Activated B cell treated with CpG ODN at 0.5 μM for 24 hours (primary cell): ENCODE measurements at regions not wholly inside any gene's neighbourhood (a gene's known extent, or its start where the extent isn't known, plus 50 kb on each side); places are given as distances from the start of the nearest gene placed in this dataset.

Source experiments
- ATAC-seq: fragments of 200-7000 bp; cut with Tn5 transposase; one replicate; pipeline ENCODE4 v1.10.0; 2021; ENCODE audit warnings: low read depth, mild to moderate bottlenecking, moderate library complexity
- CTCF ChIA-PET: fragments of 350-600 bp; sonication (Branson Sonifier 250); formaldehyde crosslinking; loops from one replicate; lab custom pipeline; 2021; ENCODE audit warnings: antibody characterized with exemption; lab: Charles Lee
- POLR2A ChIA-PET: fragments of 350-600 bp; sonication (Branson Sonifier 250); formaldehyde crosslinking; loops from one replicate; lab custom pipeline; 2021; ENCODE audit warnings: antibody characterized with exemption; lab: Charles Lee
- DNase-seq: peaks from one replicate; pipeline ENCODE4 v3.0.0; 2022
- H3K27ac Mint-ChIP-seq: one replicate; pipeline ENCODE4 v1.8.0; 2020; ENCODE audit warnings: mixed read lengths
- H3K27me3 Mint-ChIP-seq: one replicate; pipeline ENCODE4 v1.8.0; 2021; ENCODE audit warnings: mixed read lengths
- H3K36me3 Mint-ChIP-seq: one replicate; pipeline ENCODE4 v1.8.0; 2021; ENCODE audit warnings: low read depth, mixed read lengths
- H3K4me1 Mint-ChIP-seq: one replicate; pipeline ENCODE4 v1.8.0; 2021; ENCODE audit warnings: mixed read lengths
- H3K4me3 Mint-ChIP-seq: one replicate; pipeline ENCODE4 v1.8.0; 2020; ENCODE audit warnings: mild to moderate bottlenecking, mixed read lengths
- H3K9me3 Mint-ChIP-seq: one replicate; pipeline ENCODE4 v1.8.0; 2020; ENCODE audit warnings: mixed read lengths
- CTCF ChIP-seq: fragments of 200-600 bp; IDR thresholded peaks from one replicate; pipeline ENCODE4 v1.8.0; 2022; ENCODE audit warnings: antibody characterized with exemption, mild to moderate bottlenecking
- intact Hi-C: fragments of 100-400 bp; cut with micrococcal nuclease; formaldehyde crosslinking; loops from one replicate; pipeline ENCODE4 v1.15.1; 2024

GRCh38 chr13:34201050-34201913 lies 383.3 kb downstream of the RFC3 start:
- TF ChIP-seq CTCF, result no peak
- no peaks in the 10 kb centered on the region for H3K36me3 Mint-ChIP-seq
- ChIA-PET CTCF (no interaction called here), POLR2A (no interaction called here)
- DNase-seq (no peak), ATAC-seq (no peak)
- H3K27me3 Mint-ChIP-seq, result peaks cover 2% of the 10 kb centered on the region
- no peaks in the 10 kb centered on the region for H3K4me1 Mint-ChIP-seq
- no peaks in the 10 kb centered on the region for H3K9me3 Mint-ChIP-seq
- H3K4me3 Mint-ChIP-seq, result no peak overlapping the region
- no peak overlapping the region for H3K27ac Mint-ChIP-seq
- intact Hi-C loops, result no loop called here

- ChIA-PET POLR2A (no interaction called here), CTCF (no interaction called here)
- no peak for TF ChIP-seq CTCF
- Mint-ChIP-seq H3K36me3 (no peaks in the 10 kb centered on the region), H3K27me3 (no peaks in the 10 kb centered on the region), H3K4me3 (no peak overlapping the region), H3K4me1 (no peaks in the 10 kb centered on the region), H3K27ac (no peak overlapping the region), H3K9me3 (no peaks in the 10 kb centered on the region)
- DNase-seq (no peak), ATAC-seq (no peak)
- intact Hi-C loops, result no loop called here
Measured at GRCh38 chr13:34207334-34207733, 389.4 kb downstream of the RFC3 start.

DNA sequence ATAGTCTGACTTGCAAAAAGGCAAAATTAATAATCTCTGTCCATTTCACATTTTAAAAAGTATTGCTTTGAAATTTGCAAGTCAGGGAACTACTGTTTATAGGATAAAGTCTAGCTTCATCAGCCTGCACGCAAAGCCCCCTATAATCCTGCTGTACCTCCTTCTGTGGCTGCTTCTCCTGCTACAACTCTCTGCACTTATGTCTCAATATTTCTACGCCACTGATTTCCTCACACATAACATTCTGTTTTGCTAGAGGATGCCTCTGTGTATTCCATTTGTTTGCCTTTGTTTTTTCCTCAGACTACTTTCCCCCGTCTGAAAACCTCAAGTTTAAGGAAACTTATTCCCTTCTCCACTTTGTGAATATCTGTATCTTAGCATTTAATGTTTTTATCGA lies 389.9 kb downstream of the RFC3 start:
- ChIA-PET POLR2A (no interaction called here), CTCF (no interaction called here)
- Mint-ChIP-seq H3K27me3 (no peaks in the 10 kb centered on the region), H3K9me3 (no peaks in the 10 kb centered on the region), H3K4me1 (no peaks in the 10 kb centered on the region), H3K36me3 (no peaks in the 10 kb centered on the region), H3K4me3 (no peak overlapping the region), H3K27ac (no peak overlapping the region)
- DNase-seq (no peak), ATAC-seq (no peak)
- TF ChIP-seq CTCF, result no peak
- intact Hi-C loops, result no loop called here

GRCh38 chr13:34208336-34208735 lies 390.4 kb downstream of the RFC3 start:
- Mint-ChIP-seq H3K4me1 (no peaks in the 10 kb centered on the region), H3K27ac (no peak overlapping the region), H3K9me3 (no peaks in the 10 kb centered on the region), H3K36me3 (no peaks in the 10 kb centered on the region), H3K27me3 (no peaks in the 10 kb centered on the region), H3K4me3 (no peak overlapping the region)
- ATAC-seq (no peak), DNase-seq (no peak)
- intact Hi-C loops, result no loop called here
- CTCF ChIA-PET, result no interaction called here
- no peak for TF ChIP-seq CTCF
- POLR2A ChIA-PET, result no interaction called here

- Mint-ChIP-seq H3K9me3 (no peaks in the 10 kb centered on the region), H3K4me3 (no peak overlapping the region)
Measured at GRCh38 chr13:34210341-34210740, 392.4 kb downstream of the RFC3 start.

More at GRCh38 chr13:34210341-34210740, 392.4 kb downstream of the RFC3 start:
- Mint-ChIP-seq H3K36me3 (no peaks in the 10 kb centered on the region), H3K4me1 (no peaks in the 10 kb centered on the region), H3K27ac (no peak overlapping the region), H3K27me3 (no peaks in the 10 kb centered on the region)
- ChIA-PET POLR2A (no interaction called here), CTCF (no interaction called here)
- DNase-seq (no peak), ATAC-seq (no peak)
- intact Hi-C loops, result no loop called here
- no peak for TF ChIP-seq CTCF
